ENCODE measurements at regions not wholly inside any gene's neighbourhood (a gene's known extent, or its start where the extent isn't known, plus 50 kb on each side); places are given as distances from the start of the nearest gene placed in this dataset.
A peak's percentile ranks its signal among the peaks of the same experiment; 100 is the strongest.

DNA sequence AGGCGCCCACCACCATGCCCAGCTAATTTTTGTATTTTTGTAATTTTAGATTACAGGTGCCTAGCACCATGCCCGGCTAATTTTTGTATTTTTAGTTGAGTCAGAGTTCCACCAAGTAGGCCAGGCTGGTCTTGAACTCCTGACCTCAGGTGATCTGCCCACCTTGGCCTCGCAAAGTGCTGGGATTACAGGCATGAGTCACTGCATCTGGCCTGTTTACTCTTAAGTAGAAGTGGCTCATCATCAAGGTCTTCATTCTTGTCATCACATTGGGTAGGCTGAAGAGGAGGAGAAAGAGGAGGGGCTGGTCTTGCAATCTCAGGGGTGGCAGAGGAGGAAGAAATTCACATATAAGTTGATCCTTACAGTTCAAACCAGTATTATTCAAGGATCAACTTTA lies 152.4 kb upstream of the ATP2B1 start:
- Mint-ChIP-seq H3K4me3 (no peak overlapping the region), H3K27ac (no peak overlapping the region), H3K27me3 (ENCODE audit: low read depth) (no peaks in the 10 kb centered on the region), H3K4me1 (ENCODE audit: low read depth) (peaks cover 36% of the 10 kb centered on the region), H3K36me3 (ENCODE audit: low read depth) (peaks cover 6% of the 10 kb centered on the region), H3K9me3 (peaks cover 3% of the 10 kb centered on the region)

DNA sequence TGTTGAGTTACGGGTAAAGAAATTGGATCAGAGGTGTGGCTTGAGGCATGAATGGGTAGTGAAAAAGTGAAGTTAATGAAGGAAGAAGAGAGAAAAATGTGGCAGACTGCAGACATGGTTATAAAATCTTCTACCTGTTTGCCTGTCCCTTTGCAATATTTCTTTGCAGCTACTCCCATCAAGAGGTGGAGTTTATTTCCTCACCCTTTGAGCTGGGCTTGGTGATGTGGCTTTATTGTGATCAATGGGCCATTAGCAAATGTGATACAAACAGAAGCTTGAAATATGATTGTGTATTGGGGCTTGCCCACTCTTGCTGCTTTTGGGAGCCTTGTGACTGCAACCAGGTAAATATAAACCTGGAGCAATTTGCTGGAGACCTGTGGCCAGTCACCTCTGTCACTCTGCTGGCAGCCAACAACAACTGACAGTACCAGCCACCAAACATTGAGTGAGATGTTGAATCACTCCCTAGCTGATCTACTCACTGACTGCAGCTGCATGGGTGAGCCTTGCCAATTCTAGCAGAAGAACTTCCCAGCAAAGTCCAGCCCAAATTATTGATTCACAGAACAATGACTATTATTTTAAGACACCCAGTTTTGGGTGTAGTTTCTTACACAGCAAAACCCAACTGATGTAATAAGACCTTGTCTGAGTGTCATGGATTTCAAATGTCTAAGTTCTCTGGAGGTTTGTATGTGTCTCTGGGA lies 151.0 kb upstream of the ATP2B1 start:
- Mint-ChIP-seq H3K27me3 (ENCODE audit: low read depth) (no peaks in the 10 kb centered on the region), H3K4me3 (no peak overlapping the region), H3K9me3 (peaks cover 3% of the 10 kb centered on the region), H3K27ac (no peak overlapping the region), H3K4me1 (ENCODE audit: low read depth) (peaks cover 38% of the 10 kb centered on the region), H3K36me3 (ENCODE audit: low read depth) (peaks cover 6% of the 10 kb centered on the region)

DNA sequence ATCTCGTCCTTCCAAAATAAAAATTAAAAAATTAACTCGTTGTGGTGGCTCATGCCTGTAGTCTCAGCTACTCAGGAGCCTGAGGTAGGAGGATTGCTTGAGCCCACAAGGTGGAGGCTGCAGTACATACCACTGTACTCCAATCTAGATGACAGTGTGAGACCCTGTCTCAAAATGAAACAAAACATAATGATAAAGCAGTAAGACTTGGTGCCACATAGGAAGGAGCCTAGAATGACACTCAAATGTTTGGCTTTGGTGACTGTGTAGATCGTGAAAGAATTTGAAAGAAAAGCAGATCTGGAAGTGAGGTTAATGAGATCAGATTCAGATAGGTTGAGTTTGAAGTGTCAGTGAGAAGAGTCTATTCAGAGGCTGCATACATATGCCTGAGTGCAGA lies 150.1 kb upstream of the ATP2B1 start:
- Mint-ChIP-seq H3K4me3 (no peak overlapping the region), H3K36me3 (ENCODE audit: low read depth) (peaks cover 6% of the 10 kb centered on the region), H3K4me1 (ENCODE audit: low read depth) (peaks cover 31% of the 10 kb centered on the region), H3K27me3 (ENCODE audit: low read depth) (no peaks in the 10 kb centered on the region), H3K27ac (no peak overlapping the region), H3K9me3 (peaks cover 3% of the 10 kb centered on the region)

DNA sequence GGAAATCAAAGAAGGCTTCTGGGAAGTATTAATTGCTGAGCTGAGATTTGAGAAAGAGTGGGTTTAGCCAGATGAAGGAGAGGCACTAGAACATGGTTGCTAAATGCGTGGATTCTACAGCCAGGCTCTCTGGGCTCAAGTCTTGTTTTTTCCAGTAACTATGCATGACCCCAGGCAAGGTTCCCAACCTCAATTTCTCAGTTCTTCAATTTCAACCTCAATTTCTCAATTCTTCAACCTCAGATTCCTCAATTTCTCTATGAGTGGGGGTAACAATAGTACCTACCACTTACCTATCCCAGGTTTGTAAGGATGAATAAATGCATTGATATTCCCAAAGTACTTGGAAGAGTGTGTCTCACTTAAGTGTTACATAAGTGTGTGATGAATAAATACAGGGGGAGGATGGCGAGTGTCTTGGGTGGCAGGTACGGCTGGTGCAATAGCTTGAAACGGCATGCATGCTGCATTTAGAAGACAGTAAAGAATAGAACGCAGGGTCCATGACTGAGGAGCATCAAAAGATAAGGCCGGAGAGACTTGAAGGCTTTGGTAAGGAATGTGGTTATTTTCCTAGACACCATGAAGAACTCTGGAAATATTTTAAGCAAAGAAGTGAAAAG lies 149.1 kb upstream of the ATP2B1 start:
- Mint-ChIP-seq H3K27ac (no peak overlapping the region), H3K4me1 (ENCODE audit: low read depth) (peaks cover 21% of the 10 kb centered on the region), H3K36me3 (ENCODE audit: low read depth) (peaks cover 6% of the 10 kb centered on the region)

DNA sequence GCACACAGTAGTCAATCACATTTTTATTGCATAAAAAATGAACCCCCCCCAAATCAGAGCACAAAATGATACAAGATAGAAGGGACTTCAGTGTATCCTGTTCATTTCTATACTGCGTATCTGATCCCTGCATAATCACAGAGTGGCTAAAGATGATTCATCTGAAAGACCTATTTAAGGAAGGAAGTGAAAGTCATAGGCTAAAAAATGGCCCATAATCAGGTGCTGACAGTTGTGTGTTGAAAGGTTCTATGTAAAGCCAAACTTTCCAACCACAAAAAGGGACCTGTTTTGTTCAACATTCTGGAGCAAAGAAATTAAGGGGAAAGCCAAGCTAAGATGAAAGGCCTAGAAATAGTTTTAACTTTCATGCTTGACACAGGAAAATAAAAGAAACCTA lies 147.8 kb upstream of the ATP2B1 start:
- H3K36me3 Mint-ChIP-seq (ENCODE audit: low read depth) = peaks cover 4% of the 10 kb centered on the region
- H3K9me3 Mint-ChIP-seq = peaks cover 1% of the 10 kb centered on the region
- H3K4me1 Mint-ChIP-seq (ENCODE audit: low read depth) = peaks cover 16% of the 10 kb centered on the region
- H3K4me3 Mint-ChIP-seq = no peak overlapping the region
- H3K27ac Mint-ChIP-seq = peak overlapping the region; percentile 42
- H3K27me3 Mint-ChIP-seq (ENCODE audit: low read depth) = no peaks in the 10 kb centered on the region

More for the DNA sequence above, 149.1 kb upstream of the ATP2B1 start:
- H3K9me3 Mint-ChIP-seq = peaks cover 3% of the 10 kb centered on the region
- no peaks in the 10 kb centered on the region for H3K27me3 Mint-ChIP-seq (ENCODE audit: low read depth)
- H3K4me3 Mint-ChIP-seq = no peak overlapping the region

DNA sequence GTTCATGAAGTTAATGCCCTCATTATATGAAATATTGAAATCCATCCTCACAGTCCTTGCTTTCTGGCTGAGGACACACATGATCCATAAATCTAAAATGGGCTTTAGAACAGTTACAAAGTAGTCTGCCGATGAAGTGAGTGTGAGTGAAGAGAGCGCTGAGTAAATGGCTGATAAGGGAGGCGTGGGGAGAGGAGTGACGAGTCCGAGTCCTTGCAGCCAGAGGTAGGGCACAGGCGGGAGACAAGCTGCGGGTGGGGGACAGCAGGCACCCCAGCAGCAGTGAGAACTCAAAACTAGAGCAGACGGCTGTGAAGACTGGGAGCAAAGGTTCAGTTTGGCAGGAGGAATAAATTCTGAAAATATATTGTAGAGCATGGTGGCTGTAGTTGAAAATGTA lies 140.1 kb upstream of the ATP2B1 start:
- no peaks in the 10 kb centered on the region for H3K36me3 Mint-ChIP-seq (ENCODE audit: low read depth)
- no peak overlapping the region for H3K4me3 Mint-ChIP-seq
- H3K27me3 Mint-ChIP-seq (ENCODE audit: low read depth) = no peaks in the 10 kb centered on the region
- no peaks in the 10 kb centered on the region for H3K9me3 Mint-ChIP-seq
- H3K27ac Mint-ChIP-seq = no peak overlapping the region
- no peaks in the 10 kb centered on the region for H3K4me1 Mint-ChIP-seq (ENCODE audit: low read depth)

DNA sequence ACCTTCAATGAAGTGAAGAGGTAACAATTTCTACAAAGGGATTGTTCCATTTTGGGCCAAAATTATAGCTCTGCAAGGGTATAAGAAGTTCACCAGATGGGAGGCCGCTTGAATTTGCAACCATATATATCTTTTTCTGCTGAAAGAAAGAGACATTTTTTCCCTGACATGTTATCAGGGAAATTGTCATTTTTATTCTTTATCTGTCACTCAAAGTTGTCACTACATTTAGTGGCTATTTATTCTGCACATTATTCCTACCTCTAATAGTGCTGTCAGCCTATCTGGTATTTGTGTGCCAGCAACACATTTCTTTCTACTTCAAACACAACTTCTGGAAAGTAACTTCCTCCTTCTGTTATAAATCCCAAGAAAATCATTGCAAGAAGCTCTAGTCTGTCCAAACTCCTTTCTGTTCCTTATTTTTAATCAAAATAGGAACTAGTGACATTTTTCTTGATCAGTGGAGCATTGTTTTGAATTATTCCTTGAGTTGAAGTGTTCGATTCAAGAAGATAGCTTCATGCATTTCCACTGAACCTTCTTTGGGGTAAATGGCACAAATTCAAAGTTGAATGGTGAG lies 137.9 kb upstream of the ATP2B1 start:
- H3K36me3 Mint-ChIP-seq (ENCODE audit: low read depth) = no peaks in the 10 kb centered on the region
- no peaks in the 10 kb centered on the region for H3K4me1 Mint-ChIP-seq (ENCODE audit: low read depth)
- H3K27me3 Mint-ChIP-seq (ENCODE audit: low read depth) = no peaks in the 10 kb centered on the region
- no peak overlapping the region for H3K27ac Mint-ChIP-seq
- no peaks in the 10 kb centered on the region for H3K9me3 Mint-ChIP-seq
- H3K4me3 Mint-ChIP-seq = no peak overlapping the region

DNA sequence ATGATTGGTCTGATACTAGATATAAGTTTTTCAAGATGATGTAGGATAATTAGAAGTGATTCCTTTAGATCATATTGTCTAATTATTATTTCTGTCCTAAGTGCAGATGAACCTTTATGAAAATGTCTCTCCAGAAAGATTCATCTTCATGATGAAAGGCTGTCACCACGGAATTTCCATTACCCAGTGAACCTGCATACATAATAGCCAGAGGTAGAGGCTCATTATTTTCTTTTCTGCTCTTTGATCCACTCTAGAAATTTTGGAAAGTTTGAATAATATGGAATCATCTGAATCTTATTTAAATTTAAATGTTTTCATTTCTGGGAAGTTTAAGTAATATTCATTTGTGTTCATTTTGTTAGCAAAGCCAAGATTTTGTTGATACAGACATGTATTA lies 137.1 kb upstream of the ATP2B1 start:
- Mint-ChIP-seq H3K4me1 (ENCODE audit: low read depth) (no peaks in the 10 kb centered on the region), H3K27me3 (ENCODE audit: low read depth) (no peaks in the 10 kb centered on the region), H3K27ac (no peak overlapping the region), H3K9me3 (no peaks in the 10 kb centered on the region), H3K4me3 (no peak overlapping the region), H3K36me3 (ENCODE audit: low read depth) (no peaks in the 10 kb centered on the region)

DNA sequence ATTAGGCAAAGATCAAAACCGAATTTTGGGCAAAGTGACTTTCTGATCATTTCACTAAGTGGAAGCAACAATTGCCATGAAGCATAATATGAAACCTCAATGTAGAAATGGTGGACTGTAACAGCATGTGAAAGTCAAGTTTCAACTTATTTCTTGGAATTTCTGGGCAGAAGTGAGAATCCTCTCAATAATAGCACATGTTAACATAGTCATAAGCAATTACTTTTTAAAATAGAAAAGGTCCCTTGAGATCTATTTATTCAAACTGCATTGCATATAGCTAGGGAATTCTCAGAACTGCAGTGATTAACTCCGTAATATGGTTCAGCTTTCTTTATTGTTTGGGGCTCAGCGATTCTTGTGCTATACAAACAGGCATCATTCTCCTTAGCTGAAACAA lies 136.7 kb upstream of the ATP2B1 start:
- no peak overlapping the region for H3K27ac Mint-ChIP-seq
- no peaks in the 10 kb centered on the region for H3K9me3 Mint-ChIP-seq
- H3K36me3 Mint-ChIP-seq (ENCODE audit: low read depth) = no peaks in the 10 kb centered on the region
- H3K4me1 Mint-ChIP-seq (ENCODE audit: low read depth) = no peaks in the 10 kb centered on the region
- no peak overlapping the region for H3K4me3 Mint-ChIP-seq
- no peaks in the 10 kb centered on the region for H3K27me3 Mint-ChIP-seq (ENCODE audit: low read depth)

DNA sequence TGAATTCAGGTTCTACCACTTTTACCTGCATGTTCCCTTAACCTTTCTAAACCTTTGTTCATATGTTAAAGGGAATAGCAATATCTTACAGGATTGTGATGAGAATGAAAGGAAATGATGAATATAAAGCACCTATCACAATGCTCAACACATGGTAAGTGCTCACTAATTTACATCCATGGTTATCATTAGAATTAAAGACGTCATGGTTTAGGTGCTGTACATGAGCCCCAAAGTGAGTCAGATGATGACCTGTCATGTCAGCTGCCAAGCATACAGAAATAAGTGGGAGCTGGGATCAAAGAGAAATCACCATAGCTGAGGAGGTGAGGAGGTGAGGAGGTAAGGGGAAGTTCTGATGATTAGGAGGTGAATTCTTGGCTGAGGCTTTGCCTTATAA lies 135.9 kb upstream of the ATP2B1 start:
- Mint-ChIP-seq H3K9me3 (no peaks in the 10 kb centered on the region), H3K4me1 (ENCODE audit: low read depth) (no peaks in the 10 kb centered on the region), H3K4me3 (no peak overlapping the region), H3K36me3 (ENCODE audit: low read depth) (no peaks in the 10 kb centered on the region), H3K27ac (no peak overlapping the region), H3K27me3 (ENCODE audit: low read depth) (no peaks in the 10 kb centered on the region)

DNA sequence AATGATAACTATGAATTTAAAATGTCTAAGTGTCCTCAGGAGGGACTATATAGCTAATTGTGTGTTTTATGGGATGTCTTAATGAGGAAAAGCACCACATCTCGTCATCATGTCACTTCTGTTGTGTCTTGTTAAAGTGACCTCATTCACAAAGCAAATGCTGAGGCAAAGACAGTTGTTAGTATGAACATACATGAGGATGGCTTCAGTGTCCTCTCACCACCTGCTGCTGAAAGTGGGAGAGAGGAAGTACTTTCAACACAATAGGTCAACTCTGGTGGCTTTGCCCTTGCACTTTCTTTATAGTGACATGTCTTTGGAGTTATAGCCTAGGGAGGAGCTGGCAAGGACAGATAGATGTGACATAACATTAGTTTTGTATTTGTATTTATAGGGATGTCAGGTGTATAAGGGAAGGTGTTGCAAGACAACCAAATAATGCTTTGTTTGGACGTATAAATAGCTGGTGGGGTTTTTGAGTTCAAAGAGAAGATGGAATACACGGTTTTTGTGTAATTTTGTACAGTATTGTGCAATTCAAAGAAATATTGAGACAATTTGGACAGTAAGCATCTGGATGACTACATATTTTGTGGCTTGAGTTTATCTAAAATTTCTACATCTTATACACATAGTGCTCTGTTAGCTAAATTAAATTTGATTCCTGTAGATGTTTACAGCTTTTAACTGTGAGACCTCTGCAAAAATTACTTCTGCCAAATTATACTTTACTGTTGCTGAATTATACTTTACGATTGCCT lies 131.7 kb upstream of the ATP2B1 start:
- H3K36me3 Mint-ChIP-seq (ENCODE audit: low read depth) = no peaks in the 10 kb centered on the region
- H3K27ac Mint-ChIP-seq = no peak overlapping the region
- no peaks in the 10 kb centered on the region for H3K9me3 Mint-ChIP-seq
- no peaks in the 10 kb centered on the region for H3K4me1 Mint-ChIP-seq (ENCODE audit: low read depth)
- H3K4me3 Mint-ChIP-seq = no peak overlapping the region
- no peaks in the 10 kb centered on the region for H3K27me3 Mint-ChIP-seq (ENCODE audit: low read depth)

DNA sequence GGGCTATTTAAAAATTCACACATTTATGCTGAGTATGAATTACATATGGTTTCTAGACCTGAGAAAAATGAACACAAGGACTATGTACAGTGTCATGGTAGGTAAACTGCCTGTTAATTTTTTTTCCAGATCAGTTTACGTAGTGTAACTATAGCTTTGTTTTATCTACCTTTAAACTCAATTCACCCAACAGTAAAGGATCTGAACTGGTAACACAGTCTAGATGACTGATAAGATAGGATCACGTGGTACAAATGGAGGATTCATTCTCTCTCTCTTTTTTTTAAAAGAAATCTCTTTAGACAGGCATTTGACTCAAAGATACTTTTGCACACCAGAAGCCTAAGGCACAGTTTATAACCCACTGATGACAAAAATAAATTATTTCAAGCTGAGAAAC lies 130.8 kb upstream of the ATP2B1 start:
- Mint-ChIP-seq H3K27ac (no peak overlapping the region), H3K4me1 (ENCODE audit: low read depth) (no peaks in the 10 kb centered on the region), H3K27me3 (ENCODE audit: low read depth) (no peaks in the 10 kb centered on the region), H3K36me3 (ENCODE audit: low read depth) (no peaks in the 10 kb centered on the region), H3K9me3 (no peaks in the 10 kb centered on the region), H3K4me3 (no peak overlapping the region)

DNA sequence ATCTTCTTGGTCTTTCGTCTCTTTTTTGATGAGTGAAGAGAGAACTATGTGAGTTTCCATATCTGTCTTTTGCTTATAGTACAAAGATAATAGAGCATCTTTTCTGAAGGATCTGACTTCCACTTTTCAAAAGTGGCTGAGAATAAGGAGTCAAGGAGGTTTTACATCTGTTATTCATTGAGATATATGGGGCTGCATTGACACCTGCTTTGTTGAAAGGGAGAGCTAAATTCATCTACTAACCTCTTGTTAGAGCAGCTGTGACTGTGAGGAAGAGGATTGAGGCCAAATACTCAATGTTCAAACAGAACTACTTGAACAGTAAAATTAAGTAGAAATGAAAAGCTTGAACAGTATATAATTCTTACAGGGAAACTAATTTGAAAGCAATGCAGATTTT lies 130.2 kb upstream of the ATP2B1 start:
- no peak overlapping the region for H3K27ac Mint-ChIP-seq
- no peaks in the 10 kb centered on the region for H3K27me3 Mint-ChIP-seq (ENCODE audit: low read depth)
- no peaks in the 10 kb centered on the region for H3K36me3 Mint-ChIP-seq (ENCODE audit: low read depth)
- no peak overlapping the region for H3K4me3 Mint-ChIP-seq
- H3K9me3 Mint-ChIP-seq = no peaks in the 10 kb centered on the region
- no peaks in the 10 kb centered on the region for H3K4me1 Mint-ChIP-seq (ENCODE audit: low read depth)

DNA sequence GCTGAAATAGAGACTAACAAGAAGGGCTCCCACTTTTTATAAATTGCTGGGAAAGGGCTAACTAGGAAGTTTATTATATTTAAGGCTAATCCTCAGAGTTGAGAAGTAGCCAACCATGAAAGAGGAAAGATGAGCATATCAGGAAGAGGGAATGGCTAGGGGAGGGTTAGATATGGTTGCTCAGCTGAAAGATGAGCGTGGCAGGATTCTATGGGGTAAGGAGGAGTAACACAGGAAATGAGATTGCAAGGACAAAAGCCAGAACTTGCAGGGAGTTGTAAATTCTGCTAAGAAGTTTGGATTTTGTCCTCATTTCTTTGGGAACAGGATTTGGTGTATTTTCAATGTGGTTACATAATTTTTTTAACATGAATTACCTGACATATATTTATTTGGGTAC lies 127.4 kb upstream of the ATP2B1 start:
- Mint-ChIP-seq H3K9me3 (no peaks in the 10 kb centered on the region), H3K36me3 (ENCODE audit: low read depth) (no peaks in the 10 kb centered on the region), H3K27me3 (ENCODE audit: low read depth) (no peaks in the 10 kb centered on the region), H3K4me1 (ENCODE audit: low read depth) (no peaks in the 10 kb centered on the region), H3K27ac (no peak overlapping the region), H3K4me3 (no peak overlapping the region)

DNA sequence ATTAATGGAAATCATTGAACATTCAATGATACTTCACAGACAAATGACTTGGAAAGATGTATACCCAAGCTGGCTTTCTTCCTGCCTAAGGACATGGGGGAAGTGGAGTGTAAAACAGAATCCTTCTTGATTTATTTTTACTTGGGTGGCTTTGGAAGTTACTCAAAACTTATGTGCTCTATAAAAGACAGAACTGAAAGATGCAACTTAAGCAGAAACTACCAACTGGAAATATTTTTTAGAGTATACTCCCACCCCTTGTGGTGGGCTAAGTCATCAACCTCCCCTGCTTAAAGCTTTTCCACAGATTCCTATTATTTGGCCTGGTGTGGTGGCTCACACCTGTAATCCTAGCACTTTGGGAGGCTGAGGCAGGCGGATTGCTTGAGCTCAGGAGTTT lies 126.0 kb upstream of the ATP2B1 start:
- Mint-ChIP-seq H3K4me1 (ENCODE audit: low read depth) (no peaks in the 10 kb centered on the region), H3K27ac (no peak overlapping the region), H3K27me3 (ENCODE audit: low read depth) (no peaks in the 10 kb centered on the region), H3K9me3 (no peaks in the 10 kb centered on the region), H3K36me3 (ENCODE audit: low read depth) (no peaks in the 10 kb centered on the region), H3K4me3 (no peak overlapping the region)

Data from T-helper 1 cell treated with Interleukin-12 subunit alpha and Interleukin-12 subunit beta and Interleukin-4 antibody, amounts not matched to agents 30 μg/mL and 1 μg/mL, for 36 hours (primary cell).